CD4-positive, alpha-beta memory T cell (primary cell): ENCODE measurements at regions not wholly inside any gene's neighbourhood (a gene's known extent, or its start where the extent isn't known, plus 50 kb on each side); places are given as distances from the start of the nearest gene placed in this dataset.

Experiments used
- CTCF ChIA-PET: fragments of 350-600 bp; sonication (Branson Sonifier 250); formaldehyde crosslinking; loops from one replicate; lab custom pipeline; 2021; ENCODE audit warnings: inconsistent platforms; ENCODE audit not compliant: partially characterized antibody; lab: Charles Lee
- POLR2A ChIA-PET: fragments of 350-600 bp; sonication (Branson Sonifier 250); formaldehyde crosslinking; loops from one replicate; lab custom pipeline; 2021; ENCODE audit not compliant: partially characterized antibody; lab: Charles Lee
- DNase-seq, 5 donors: peaks; one replicate each; pipeline versions ENCODE4 v3.0.0 to v3.0.0-alpha.2; 2020 to 2022; ENCODE audit warnings: mixed read lengths in 1 of 5
- H3K27ac ChIP-seq: one replicate; pipeline ENCODE4 v1.7.0; 2013; ENCODE audit warnings: low read depth, low read length
- H3K27me3 ChIP-seq: 2 replicates; pipeline ENCODE4 v1.7.0; 2013; ENCODE audit warnings: mild to moderate bottlenecking, low read length, moderate library complexity; ENCODE audit not compliant: insufficient read depth
- H3K36me3 ChIP-seq: 2 replicates; pipeline ENCODE4 v1.7.0; 2013; ENCODE audit warnings: mild to moderate bottlenecking, low read length, moderate library complexity; ENCODE audit not compliant: insufficient read depth
- H3K4me1 ChIP-seq: 2 replicates; pipeline ENCODE4 v1.7.0; 2013; ENCODE audit warnings: mild to moderate bottlenecking, low read length, moderate library complexity; ENCODE audit not compliant: insufficient read depth
- H3K4me3 ChIP-seq, 2 donors: one replicate each; pipeline ENCODE4 v1.7.0; 2013; ENCODE audit warnings: low read length in 2 of 2, mild to moderate bottlenecking in 1 of 2
- H3K9me3 ChIP-seq, 2 donors: one replicate each; pipeline ENCODE4 v1.7.0; 2013; ENCODE audit warnings: low read length in 2 of 2, control low read depth in 1 of 2; ENCODE audit not compliant: control insufficient read depth in 1 of 2
- H3K27ac Mint-ChIP-seq, 7 donors: one replicate each; pipeline ENCODE4 v1.8.0; 2020 to 2021; ENCODE audit warnings: mixed read lengths in 7 of 7, mild to moderate bottlenecking in 6 of 7, inconsistent platforms in 3 of 7, moderate library complexity in 3 of 7
- H3K27me3 Mint-ChIP-seq, 2 donors: one replicate each; pipeline ENCODE4 v1.8.0; 2020 to 2021; ENCODE audit warnings: mixed read lengths in 2 of 2
- H3K36me3 Mint-ChIP-seq, 2 donors: one replicate each; pipeline ENCODE4 v1.8.0; 2020 to 2021; ENCODE audit warnings: mixed read lengths in 2 of 2, inconsistent platforms in 1 of 2, mild to moderate bottlenecking in 1 of 2
- H3K4me1 Mint-ChIP-seq, 4 donors: one replicate each; pipeline ENCODE4 v1.8.0; 2020 to 2021; ENCODE audit warnings: mixed read lengths in 4 of 4, mild to moderate bottlenecking in 1 of 4
- H3K4me3 Mint-ChIP-seq, 8 donors: one replicate each; pipeline ENCODE4 v1.8.0; 2020 to 2021; ENCODE audit warnings: mixed read lengths in 8 of 8, mild to moderate bottlenecking in 7 of 8, moderate library complexity in 6 of 8, inconsistent platforms in 3 of 8
- H3K9me3 Mint-ChIP-seq, 8 donors: one replicate each; pipeline ENCODE4 v1.8.0; 2020 to 2021; ENCODE audit warnings: mixed read lengths in 8 of 8, mild to moderate bottlenecking in 5 of 8, inconsistent platforms in 3 of 8, moderate library complexity in 1 of 8
- intact Hi-C: fragments of 100-400 bp; cut with micrococcal nuclease; formaldehyde crosslinking; loops from one replicate; pipeline ENCODE4 v1.15.1; 2023

DNA sequence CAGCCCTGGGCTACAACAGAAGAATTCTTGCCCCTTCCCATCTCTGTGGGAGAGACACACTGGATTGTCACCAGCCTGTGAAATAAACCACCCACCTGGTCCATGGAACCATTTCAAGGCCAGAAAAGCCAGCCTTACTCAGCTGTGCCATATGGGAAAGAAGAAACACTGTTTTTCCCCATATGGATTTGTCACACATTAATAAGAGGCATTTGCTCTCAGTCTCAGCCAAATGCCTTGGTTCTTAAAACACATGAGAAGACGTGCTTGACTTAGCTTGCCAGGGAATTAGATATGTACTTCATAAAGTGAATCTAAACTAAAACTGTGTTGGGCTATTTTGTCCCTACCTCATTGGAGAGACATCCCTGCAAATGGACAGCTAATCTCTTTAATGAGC lies 308.6 kb upstream of the TNP1 start:
- H3K9me3 ChIP-seq: no peaks in the 10 kb centered on the region
- H3K4me3 ChIP-seq: no peak overlapping the region
- H3K27me3 Mint-ChIP-seq: peaks cover 0 to 1% of the 10 kb centered on the region in 2 donors
- intact Hi-C loops: no loop called here
- no peaks in the 10 kb centered on the region for H3K4me1 ChIP-seq
- CTCF ChIA-PET: no interaction called here
- no peak overlapping the region for H3K27ac ChIP-seq
- peaks cover 0 to 11% (median 5%) of the 10 kb centered on the region in 8 donors for H3K9me3 Mint-ChIP-seq
- H3K4me3 Mint-ChIP-seq: no peak overlapping the region
- H3K36me3 ChIP-seq: no peaks in the 10 kb centered on the region
- peaks cover 0 to 1% (median 0%) of the 10 kb centered on the region in 4 donors for H3K4me1 Mint-ChIP-seq
- no peaks in the 10 kb centered on the region for H3K36me3 Mint-ChIP-seq
- H3K27me3 ChIP-seq: no peaks in the 10 kb centered on the region
- POLR2A ChIA-PET: no interaction called here
- H3K27ac Mint-ChIP-seq: no peak overlapping the region
- no peak for DNase-seq

DNA sequence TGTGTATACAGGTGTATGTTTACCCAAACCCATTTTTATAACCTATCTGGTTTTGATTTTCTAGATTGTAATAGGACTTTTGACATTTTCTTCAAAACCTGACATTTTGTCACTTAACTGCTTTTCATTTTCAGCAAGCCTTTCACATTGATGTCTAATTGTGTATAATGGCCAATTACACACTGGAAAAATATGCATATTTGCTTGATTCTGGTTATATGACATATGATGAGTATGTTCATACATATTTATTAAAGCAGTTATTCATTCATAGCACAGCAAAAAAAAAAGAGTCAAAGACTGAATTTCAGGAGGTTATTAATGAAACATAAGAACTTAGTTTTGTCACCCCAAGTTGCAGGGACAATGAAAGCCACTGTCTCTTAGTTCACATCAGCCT lies 307.7 kb upstream of the TNP1 start:
- no peak overlapping the region for H3K4me3 Mint-ChIP-seq
- ChIA-PET POLR2A (no interaction called here), CTCF (no interaction called here)
- intact Hi-C loops: no loop called here
- peaks cover 0 to 11% (median 5%) of the 10 kb centered on the region in 8 donors for H3K9me3 Mint-ChIP-seq
- H3K4me1 Mint-ChIP-seq: peaks cover under 1 to 8% (median 5%) of the 10 kb centered on the region in 4 donors
- Histone ChIP-seq H3K9me3 (no peaks in the 10 kb centered on the region), H3K27me3 (no peaks in the 10 kb centered on the region), H3K4me1 (no peaks in the 10 kb centered on the region), H3K36me3 (no peaks in the 10 kb centered on the region), H3K4me3 (no peak overlapping the region), H3K27ac (no peak overlapping the region)
- no peaks in the 10 kb centered on the region for H3K36me3 Mint-ChIP-seq
- no peak for DNase-seq
- H3K27me3 Mint-ChIP-seq: peaks cover 0 to 1% of the 10 kb centered on the region in 2 donors
- H3K27ac Mint-ChIP-seq: no peak overlapping the region

DNA sequence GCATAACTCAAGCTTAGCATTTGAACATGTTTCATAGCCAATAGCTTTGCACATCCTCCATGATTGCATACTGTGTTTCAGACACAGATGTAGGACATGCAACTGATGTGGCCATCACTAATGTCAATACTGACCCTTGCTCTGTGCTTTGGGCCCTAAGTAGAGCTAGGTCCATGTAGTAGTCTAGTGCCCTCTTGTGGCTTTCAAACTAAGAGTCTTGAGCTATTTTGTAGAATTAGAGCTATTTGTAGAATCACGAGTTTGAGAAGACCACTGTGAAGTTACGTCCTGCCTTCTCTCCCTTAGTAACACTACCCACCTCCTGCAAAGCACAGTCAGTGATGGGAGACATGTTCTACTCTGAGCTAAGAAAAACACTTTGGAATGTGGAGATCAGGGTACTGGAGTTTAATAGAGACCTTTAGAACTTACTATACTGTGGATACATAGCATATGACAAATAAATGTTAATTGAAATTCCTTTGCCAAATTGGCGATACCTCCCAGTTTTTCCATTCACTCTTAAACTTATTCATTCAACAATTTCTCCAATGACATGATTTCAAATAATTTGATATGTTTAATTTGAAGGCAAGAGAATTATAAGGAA lies 306.5 kb upstream of the TNP1 start:
- peak overlapping the region in 1 of 8 donors; percentile 24 for H3K4me3 Mint-ChIP-seq
- H3K27ac Mint-ChIP-seq: no peak overlapping the region
- ChIA-PET POLR2A (no interaction called here), CTCF (no interaction called here)
- DNase-seq: no peak
- no peaks in the 10 kb centered on the region for H3K4me1 ChIP-seq
- H3K36me3 Mint-ChIP-seq: no peaks in the 10 kb centered on the region
- H3K4me1 Mint-ChIP-seq: peaks cover 7 to 19% (median 13%) of the 10 kb centered on the region in 4 donors
- H3K36me3 ChIP-seq: no peaks in the 10 kb centered on the region
- intact Hi-C loops: no loop called here
- H3K27me3 ChIP-seq: no peaks in the 10 kb centered on the region
- no peaks in the 10 kb centered on the region for H3K27me3 Mint-ChIP-seq
- peaks cover 0 to 11% (median 5%) of the 10 kb centered on the region in 8 donors for H3K9me3 Mint-ChIP-seq
- no peak overlapping the region for H3K4me3 ChIP-seq
- no peaks in the 10 kb centered on the region for H3K9me3 ChIP-seq
- H3K27ac ChIP-seq: no peak overlapping the region

DNA sequence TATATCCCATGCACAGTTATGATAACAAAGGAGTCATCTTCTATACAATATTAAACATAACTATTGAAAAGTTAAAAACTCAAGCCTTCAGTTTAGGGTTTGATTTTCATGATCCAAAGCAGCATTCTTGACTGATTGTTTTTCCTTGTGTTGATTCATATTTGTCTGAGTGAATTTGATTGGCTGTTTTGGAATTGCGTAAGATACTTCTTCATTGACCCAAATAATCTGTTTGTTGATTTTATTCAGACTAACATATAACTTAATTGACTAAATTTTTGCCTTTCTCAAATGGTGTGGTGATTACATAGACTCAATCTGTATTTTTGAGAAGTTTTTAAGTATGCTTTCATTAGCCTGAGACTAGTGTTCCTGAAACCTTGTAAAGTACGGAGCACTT lies 305.7 kb upstream of the TNP1 start:
- H3K9me3 Mint-ChIP-seq: peaks cover 0 to 5% (median 1%) of the 10 kb centered on the region in 8 donors
- Histone ChIP-seq H3K9me3 (no peaks in the 10 kb centered on the region), H3K36me3 (no peaks in the 10 kb centered on the region), H3K4me3 (no peak overlapping the region), H3K27ac (no peak overlapping the region), H3K27me3 (no peaks in the 10 kb centered on the region), H3K4me1 (no peaks in the 10 kb centered on the region)
- H3K4me3 Mint-ChIP-seq: no peak overlapping the region
- intact Hi-C loops: no loop called here
- no peaks in the 10 kb centered on the region for H3K27me3 Mint-ChIP-seq
- ChIA-PET CTCF (no interaction called here), POLR2A (no interaction called here)
- H3K4me1 Mint-ChIP-seq: peaks cover 10 to 22% (median 15%) of the 10 kb centered on the region in 4 donors
- DNase-seq: no peak
- H3K36me3 Mint-ChIP-seq: no peaks in the 10 kb centered on the region
- no peak overlapping the region for H3K27ac Mint-ChIP-seq

DNA sequence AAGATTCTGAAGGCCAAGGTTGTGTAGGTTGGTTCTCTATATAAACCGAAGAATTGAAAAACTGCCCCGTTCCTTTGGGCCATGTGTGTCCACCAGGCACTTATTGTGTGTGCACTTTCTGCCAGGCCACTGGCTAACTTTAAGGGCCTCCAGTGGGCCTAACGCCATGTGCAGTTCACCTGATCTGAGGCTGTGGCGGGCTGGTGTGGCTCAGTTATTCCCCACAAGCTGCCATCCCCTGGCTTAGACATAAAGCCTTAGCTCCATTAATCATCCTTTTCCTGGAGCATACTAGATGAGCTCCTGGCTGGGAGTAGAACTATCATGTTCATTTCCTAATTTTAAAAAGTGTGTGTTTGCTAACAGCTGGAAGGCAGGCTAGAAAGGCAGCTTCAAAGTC lies 304.1 kb upstream of the TNP1 start:
- ChIA-PET POLR2A (no interaction called here), CTCF (no interaction called here)
- Histone ChIP-seq H3K9me3 (no peaks in the 10 kb centered on the region), H3K36me3 (no peaks in the 10 kb centered on the region), H3K4me1 (no peaks in the 10 kb centered on the region), H3K4me3 (no peak overlapping the region), H3K27me3 (no peaks in the 10 kb centered on the region), H3K27ac (no peak overlapping the region)
- Mint-ChIP-seq H3K27me3 (no peaks in the 10 kb centered on the region), H3K27ac (no peak overlapping the region), H3K4me1 (peaks cover 10 to 22% (median 15%) of the 10 kb centered on the region in 4 donors), H3K36me3 (no peaks in the 10 kb centered on the region), H3K9me3 (peaks cover 0 to 2% (median 0%) of the 10 kb centered on the region in 8 donors), H3K4me3 (no peak overlapping the region)
- intact Hi-C loops: no loop called here
- DNase-seq: no peak

DNA sequence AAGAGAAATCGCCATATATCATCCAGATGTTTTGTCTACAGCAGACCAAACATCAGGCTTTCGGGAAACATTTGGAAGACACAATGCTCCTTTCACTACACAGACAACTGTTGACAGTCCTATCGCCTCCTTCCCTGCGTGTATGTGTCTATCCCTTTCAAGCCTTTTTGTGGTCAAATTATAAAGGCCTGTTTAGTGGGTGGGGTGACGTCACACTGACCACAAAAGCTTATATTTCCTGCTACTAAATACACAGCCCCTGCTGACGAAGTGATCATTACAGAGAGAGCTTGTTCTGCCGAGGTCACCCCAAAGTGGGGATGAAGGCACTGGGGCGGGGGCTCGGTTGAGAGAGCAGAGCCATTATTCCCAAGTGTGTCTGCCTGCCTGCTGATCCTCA lies 302.7 kb upstream of the TNP1 start:
- peak in 3 of 5 donors; percentile 4 to 20 (median 10) for DNase-seq
- no peaks in the 10 kb centered on the region for H3K27me3 ChIP-seq
- H3K27ac ChIP-seq: no peak overlapping the region
- Mint-ChIP-seq H3K4me3 (peak overlapping the region in 1 of 8 donors; percentile 9), H3K27me3 (no peaks in the 10 kb centered on the region), H3K36me3 (no peaks in the 10 kb centered on the region), H3K4me1 (peaks cover 10 to 22% (median 15%) of the 10 kb centered on the region in 4 donors), H3K27ac (no peak overlapping the region), H3K9me3 (peaks cover 0 to 3% (median 0%) of the 10 kb centered on the region in 8 donors)
- no peak overlapping the region for H3K4me3 ChIP-seq
- POLR2A ChIA-PET: no interaction called here
- no peaks in the 10 kb centered on the region for H3K9me3 ChIP-seq
- CTCF ChIA-PET: no interaction called here
- no peaks in the 10 kb centered on the region for H3K36me3 ChIP-seq
- H3K4me1 ChIP-seq: no peaks in the 10 kb centered on the region
- intact Hi-C loops: no loop called here

DNA sequence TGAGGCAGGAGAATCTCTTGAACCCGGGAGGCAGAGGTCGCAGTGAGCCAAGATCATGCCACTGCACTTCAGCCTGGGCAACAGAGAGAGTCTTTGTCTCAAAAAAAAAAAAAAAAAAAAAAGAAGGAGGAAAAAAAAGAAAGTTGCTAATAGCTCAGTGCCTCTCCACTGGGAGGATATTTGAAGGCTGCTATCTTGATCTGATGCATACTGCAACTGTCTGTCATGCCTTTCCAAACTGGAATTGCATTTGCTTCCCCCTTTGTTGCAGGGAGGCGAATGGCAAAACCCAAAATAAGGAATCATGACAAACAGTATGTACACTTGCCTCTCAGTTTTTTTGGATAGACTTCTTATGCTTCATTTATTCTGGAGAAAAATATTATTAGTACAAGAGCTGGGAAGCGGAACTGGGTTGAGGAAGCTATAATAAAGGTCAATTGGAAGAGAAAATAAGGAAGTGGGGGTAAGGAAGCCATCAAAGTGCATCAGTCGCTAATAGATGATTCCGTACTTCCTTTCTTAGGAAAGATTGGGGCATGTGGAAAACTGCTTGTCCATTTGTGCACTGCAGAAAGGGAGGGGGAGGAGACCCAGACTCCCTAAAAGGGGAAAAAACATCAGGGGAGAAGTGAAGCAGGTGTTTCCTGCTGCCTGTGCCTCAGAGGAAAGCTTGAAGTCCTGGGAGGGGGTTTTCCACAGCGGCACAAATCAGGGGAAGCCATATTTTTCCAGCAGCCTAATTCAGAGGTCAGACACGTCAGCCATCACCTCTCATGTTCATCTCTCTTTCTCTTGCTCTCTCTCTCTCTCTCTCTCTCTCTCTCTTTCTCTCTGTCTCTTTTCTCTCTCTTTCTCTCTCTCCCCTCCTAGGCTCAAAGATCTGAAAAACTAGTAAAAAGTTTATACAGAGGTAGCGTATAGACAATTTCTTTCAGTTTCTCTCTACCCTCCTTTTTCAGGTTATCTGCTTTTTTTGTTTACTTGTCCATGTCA lies 301.4 kb upstream of the TNP1 start:
- POLR2A ChIA-PET: no interaction called here
- CTCF ChIA-PET: no interaction called here

More for the DNA sequence above, 301.4 kb upstream of the TNP1 start:
- Histone ChIP-seq H3K27me3 (no peaks in the 10 kb centered on the region), H3K9me3 (no peaks in the 10 kb centered on the region), H3K36me3 (no peaks in the 10 kb centered on the region), H3K4me3 (no peak overlapping the region), H3K4me1 (no peaks in the 10 kb centered on the region), H3K27ac (no peak overlapping the region)
- peak overlapping the region in 2 of 8 donors; percentile 17 to 52 for H3K4me3 Mint-ChIP-seq
- peaks cover 10 to 22% (median 15%) of the 10 kb centered on the region in 4 donors for H3K4me1 Mint-ChIP-seq
- H3K27ac Mint-ChIP-seq: no peak overlapping the region
- DNase-seq: no peak
- no peaks in the 10 kb centered on the region for H3K36me3 Mint-ChIP-seq
- intact Hi-C loops: no loop called here
- H3K27me3 Mint-ChIP-seq: no peaks in the 10 kb centered on the region
- peaks cover 0 to 3% (median 0%) of the 10 kb centered on the region in 8 donors for H3K9me3 Mint-ChIP-seq
